Fibroblast of pulmonary artery (primary cell): ENCODE measurements at regions not wholly inside any gene's neighbourhood (a gene's known extent, or its start where the extent isn't known, plus 50 kb on each side); places are given as distances from the start of the nearest gene placed in this dataset.

ENCODE experiments used
- DNase-seq: peaks from one replicate; pipeline ENCODE4 v3.0.0-alpha.2; 2010; ENCODE audit warnings: low read depth
- H3K4me3 ChIP-seq: replicated peaks from 2 replicates; pipeline ENCODE4 v1.5.1; 2011; ENCODE audit warnings: low read depth, mild to moderate bottlenecking, control low read depth, low read length, moderate library complexity
- TF ChIP-seq, protein P1 (sequence below): IDR thresholded peaks from 2 replicates; pipeline ENCODE4 v1.5.1; 2011; ENCODE audit warnings: mild to moderate bottlenecking, control low read depth, low read length, inconsistent platforms; ENCODE audit errors: missing control alignments

DNA sequence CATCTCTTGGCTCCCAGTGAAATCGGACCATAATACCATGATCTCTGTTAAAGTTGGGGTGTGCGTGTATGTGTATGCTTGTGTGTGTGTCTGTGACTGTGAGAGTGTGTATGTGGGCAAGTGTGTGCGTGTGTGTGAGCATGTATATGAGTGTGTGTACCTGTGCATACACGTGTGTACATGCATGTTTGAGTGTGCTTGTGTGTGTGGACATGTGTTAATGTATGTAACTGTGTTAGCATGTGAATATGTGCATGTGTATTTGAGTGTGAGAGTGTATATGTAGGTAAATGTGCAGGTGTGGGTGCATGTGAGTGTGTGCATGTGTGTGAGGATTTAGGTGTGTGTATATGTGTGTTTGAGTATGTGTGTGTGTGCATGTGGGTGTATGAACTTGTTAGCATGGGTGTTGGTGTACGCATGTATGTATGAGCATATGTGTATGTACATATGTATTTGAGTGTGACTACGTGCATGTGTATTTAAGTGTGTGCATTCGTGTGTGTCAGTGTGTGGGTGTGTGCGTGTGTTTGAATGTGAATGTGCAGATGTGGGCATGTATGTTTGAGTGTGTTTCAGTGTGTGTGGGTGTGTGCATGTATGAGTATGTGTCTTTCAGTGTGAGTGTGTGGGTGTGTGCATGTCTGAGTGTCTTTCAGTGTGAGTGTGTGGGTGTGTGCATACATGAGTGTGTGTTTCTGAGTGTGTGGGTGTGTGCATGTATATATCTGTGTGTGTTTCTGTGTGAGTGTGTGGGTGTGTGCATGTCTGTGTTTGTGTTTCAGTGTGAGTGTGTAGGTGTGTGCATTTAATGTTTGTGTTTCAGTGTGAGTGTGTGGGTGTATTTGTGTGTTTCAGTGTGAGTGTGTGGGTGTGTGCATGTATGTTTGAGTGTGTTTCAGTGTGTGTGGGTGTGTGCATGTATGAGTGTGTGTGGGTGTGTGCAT, 183.2 kb downstream of the SOX9 start:
- no peak for DNase-seq
- no peak overlapping the region for H3K4me3 ChIP-seq
- TF ChIP-seq, protein P1, sequence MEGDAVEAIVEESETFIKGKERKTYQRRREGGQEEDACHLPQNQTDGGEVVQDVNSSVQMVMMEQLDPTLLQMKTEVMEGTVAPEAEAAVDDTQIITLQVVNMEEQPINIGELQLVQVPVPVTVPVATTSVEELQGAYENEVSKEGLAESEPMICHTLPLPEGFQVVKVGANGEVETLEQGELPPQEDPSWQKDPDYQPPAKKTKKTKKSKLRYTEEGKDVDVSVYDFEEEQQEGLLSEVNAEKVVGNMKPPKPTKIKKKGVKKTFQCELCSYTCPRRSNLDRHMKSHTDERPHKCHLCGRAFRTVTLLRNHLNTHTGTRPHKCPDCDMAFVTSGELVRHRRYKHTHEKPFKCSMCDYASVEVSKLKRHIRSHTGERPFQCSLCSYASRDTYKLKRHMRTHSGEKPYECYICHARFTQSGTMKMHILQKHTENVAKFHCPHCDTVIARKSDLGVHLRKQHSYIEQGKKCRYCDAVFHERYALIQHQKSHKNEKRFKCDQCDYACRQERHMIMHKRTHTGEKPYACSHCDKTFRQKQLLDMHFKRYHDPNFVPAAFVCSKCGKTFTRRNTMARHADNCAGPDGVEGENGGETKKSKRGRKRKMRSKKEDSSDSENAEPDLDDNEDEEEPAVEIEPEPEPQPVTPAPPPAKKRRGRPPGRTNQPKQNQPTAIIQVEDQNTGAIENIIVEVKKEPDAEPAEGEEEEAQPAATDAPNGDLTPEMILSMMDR: no peak

- TF ChIP-seq, protein P1: no peak
- DNase-seq: no peak
- H3K4me3 ChIP-seq: no peak overlapping the region
These were observed 184.0 kb downstream of the SOX9 start for GRCh38 chr17:72304859-72305258.

DNA sequence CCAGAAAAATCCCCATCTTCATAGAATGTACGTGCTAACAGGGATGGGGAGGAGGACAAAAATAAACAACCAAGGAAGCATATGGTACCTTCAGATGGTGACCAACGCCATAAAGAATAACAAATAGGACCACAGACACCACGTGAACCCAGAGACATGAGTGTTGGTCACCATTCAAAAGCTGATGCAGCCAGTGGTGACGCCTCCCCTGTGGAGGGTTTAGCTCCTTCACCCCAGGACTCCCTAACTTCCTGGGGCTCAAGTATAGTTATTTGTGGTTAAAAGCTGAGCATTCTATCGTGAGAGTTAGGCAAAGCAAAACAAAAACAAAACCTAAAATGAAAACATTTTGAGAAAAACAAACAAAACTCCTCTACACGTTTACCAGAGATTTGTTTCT, 184.7 kb downstream of the SOX9 start:
- TF ChIP-seq, protein P1: no peak
- no peak for DNase-seq
- H3K4me3 ChIP-seq: no peak overlapping the region

- TF ChIP-seq, protein P1: no peak
- peak; percentile 29 for DNase-seq
- no peak overlapping the region for H3K4me3 ChIP-seq
These were observed 185.2 kb downstream of the SOX9 start for GRCh38 chr17:72306037-72306436.

GRCh38 chr17:72307836-72308235, 187.0 kb downstream of the SOX9 start:
- TF ChIP-seq, protein P1: no peak
- no peak overlapping the region for H3K4me3 ChIP-seq
- no peak for DNase-seq

DNA sequence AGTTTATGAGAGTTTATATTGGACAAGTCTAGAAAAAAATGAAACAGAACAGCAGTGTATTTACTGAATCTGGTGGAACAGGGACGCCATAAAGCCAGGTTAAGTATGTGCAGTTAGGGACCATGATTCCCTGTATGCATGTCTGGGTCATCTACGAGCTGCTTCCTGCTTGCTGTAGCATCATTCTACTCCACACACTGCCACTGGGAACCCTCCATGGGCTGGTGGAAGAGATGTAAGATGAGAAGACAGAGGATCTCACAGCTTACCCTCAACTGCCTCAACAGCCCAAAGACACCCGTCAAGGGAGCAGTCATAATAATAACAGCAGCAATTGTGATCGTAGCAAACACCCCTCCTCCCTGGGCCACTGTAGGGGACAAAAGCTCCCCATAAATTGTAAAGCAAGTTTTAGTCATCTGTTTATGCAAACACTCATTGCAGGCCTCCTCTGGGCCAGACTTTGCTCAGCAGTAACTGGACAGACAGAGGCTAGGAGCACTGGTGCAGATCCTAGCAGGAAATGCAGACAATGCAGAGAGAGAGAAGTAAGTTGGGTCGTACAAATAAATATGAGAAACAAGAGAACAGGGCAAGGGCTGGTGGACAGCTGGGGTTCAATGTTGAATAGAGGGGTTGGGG, 188.0 kb downstream of the SOX9 start:
- TF ChIP-seq, protein P1: no peak
- no peak for DNase-seq
- H3K4me3 ChIP-seq: no peak overlapping the region
